CD4-positive, alpha-beta T cell treated with Interleukin-6 for 4 hours (primary cell): ENCODE measurements at regions not wholly inside any gene's neighbourhood (a gene's known extent, or its start where the extent isn't known, plus 50 kb on each side); places are given as distances from the start of the nearest gene placed in this dataset.
"Not testable (repeated sequence)": the region's sequence is repeated elsewhere in the genome, so short reads cannot be mapped to it uniquely, and the experiment has no call there.

Experiments used
- DNase-seq: peaks from one replicate; pipeline ENCODE4 v3.0.0-alpha.2; 2020; ENCODE audit warnings: mixed read lengths

GRCh38 chr20:60785301-60785700 lies 466.8 kb upstream of the CDH4 start:
- DNase-seq, result no peak

DNA sequence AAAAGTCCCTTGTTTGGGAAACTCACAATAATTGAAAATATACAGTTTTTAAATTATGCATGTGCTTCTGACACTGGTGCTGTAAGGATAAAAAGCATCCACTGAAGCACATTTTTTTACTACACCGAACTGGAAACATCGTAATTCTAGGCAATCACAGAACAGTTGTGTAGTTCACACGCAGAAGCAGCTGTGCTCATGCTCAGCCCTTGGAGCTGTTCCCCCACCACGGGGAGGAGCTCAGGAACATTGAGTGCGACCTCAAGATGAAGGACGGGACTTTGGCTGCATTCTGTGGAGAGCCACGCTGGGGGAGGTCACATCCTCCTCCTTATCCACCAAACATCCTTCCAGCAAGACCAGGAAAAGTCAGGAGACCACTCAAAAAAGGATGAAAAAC lies 466.3 kb upstream of the CDH4 start:
- no peak for DNase-seq

- no peak for DNase-seq
Observed at GRCh38 chr20:60786686-60787217, 465.3 kb upstream of the CDH4 start.

DNA sequence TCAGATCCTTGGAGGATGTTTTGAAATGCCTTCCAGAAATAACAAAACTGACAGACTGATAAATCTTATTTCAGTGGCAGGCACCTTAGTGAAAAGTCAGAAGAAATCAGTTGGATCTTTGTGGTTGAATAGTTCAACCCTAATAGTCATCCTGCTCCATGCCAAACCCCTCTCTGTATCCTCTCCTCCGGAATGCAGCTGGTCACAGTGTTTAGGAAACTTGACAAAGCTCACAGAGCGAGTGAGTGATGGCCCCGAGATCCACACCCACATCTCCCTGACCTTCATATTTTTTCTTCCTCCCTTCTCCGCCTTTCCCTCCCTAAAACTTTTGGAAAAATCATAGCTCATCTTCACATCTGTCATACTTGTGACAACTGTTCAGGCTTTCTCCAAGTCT lies 464.8 kb upstream of the CDH4 start:
- DNase-seq, result no peak

- no peak for DNase-seq
Observed at GRCh38 chr20:60788070-60788469, 464.0 kb upstream of the CDH4 start.

- DNase-seq, result no peak
Observed at GRCh38 chr20:60789399-60789798, 462.7 kb upstream of the CDH4 start.

DNA sequence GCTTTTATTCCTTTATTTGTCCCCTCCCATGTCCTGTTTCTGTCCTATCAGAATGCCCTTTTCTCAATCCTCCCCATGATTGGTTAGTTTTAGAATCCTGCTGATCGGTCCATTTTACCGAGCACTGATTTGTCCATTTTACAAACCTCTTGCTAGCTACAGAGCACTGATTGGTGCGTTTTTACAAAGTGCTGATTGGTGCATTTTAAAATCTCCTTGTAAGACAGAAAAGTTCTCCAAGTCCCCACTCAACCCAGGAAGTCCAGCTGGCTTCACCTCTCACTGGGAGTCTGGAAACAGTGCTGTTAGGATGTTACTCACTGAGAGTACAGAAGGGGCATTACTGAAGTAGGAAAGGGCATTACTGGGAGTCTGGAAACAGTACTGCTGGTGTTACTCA lies 461.7 kb upstream of the CDH4 start:
- DNase-seq, result not testable (repeated sequence)

DNA sequence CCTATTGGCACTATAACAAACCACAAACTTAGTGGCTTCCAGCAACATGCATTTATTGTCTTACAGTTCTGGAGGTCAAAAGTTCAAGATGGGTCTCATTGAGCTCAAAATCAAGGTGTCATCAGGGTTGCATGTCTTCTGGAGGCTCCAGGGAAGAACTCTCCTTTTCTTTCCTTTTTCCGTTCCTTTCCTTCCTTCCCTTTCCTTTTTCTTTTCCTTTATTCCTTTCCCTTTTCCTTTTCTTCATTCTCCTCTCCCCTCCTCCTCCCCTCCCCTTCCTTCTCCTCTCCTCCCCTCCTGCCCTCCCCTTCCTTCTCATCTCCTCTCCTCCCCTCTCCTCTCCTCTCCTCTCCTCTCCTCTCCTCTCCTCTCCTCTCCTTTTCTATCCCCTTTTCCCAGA lies 460.2 kb upstream of the CDH4 start:
- DNase-seq, result no peak

- DNase-seq, result no peak
Observed at GRCh38 chr20:60792941-60793340, 459.1 kb upstream of the CDH4 start.

DNA sequence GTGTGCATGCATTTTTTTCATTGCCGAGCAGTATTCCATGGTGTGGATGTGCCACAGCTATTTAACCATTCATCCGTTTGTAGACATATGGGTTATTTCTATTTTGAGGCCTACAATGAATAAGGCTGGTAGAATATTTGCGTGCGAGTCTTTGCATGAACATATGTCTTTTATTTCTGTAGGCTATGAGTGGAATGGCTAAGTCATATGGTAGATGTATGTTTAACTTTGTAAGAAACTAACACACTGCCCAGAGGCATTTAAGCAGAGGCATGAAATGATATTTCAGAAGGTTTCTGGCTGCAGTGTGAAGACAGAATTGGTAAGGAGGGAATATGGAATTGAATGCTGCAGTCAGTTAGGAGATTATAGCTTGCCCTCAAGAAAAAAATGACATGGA lies 457.4 kb upstream of the CDH4 start:
- no peak for DNase-seq

- DNase-seq, result no peak
Observed at GRCh38 chr20:60795651-60796050, 456.4 kb upstream of the CDH4 start.

DNA sequence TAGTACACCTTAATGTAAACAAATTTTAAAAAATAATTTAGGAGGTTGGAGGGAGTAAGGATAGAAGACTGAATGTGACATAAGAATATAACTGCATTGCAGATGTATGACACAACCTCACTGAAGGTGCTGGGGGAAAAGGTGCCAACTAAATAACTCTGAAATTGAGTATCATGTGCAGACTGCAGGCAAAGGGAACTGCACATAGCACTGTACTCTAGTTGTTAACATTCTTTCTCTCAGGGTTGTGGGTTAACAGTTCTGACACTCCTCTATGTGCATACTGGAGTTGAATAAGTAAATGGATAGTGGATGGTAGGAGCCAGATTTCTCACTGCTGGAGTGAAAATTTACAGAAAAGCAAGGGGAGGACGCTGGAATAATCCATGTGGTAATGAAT lies 451.9 kb upstream of the CDH4 start:
- DNase-seq, result no peak

GRCh38 chr20:60802676-60803075 lies 449.4 kb upstream of the CDH4 start:
- no peak for DNase-seq

DNA sequence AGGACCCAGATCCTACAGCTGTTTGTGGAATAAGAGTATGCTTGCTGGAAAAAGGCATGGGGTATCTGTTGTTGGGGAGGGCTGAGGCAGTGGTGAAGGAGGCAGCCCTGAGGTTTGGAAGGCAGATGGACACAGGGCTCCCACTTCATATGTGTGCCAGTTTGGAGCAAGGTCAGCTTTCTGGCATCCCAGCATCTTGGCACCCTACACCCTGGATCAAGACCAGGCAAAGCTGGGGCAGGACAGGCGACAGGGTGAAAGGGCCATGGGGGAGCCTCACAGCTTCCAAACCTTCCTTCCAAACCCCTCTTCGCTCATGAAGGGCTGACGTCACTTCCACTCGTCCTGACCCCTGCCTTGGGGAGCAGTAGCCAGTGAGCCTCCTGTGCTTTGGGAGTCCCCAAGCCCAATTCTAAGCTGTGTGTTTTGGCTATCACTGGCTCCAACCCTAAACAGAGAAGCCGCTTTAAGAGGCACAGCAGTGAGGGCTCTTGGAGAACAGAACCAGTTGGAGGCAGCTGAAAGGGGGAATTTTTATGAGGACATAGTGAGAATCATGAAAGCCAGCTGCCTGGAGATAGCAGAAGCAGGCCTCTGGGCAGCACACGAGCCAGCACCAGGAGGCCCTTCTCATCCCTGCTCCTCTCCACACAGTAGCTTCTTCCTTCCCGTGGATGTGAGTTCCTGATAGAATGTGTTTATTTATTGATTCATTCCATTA lies 448.6 kb upstream of the CDH4 start:
- DNase-seq, result no peak

GRCh38 chr20:60804240-60804917 lies 447.7 kb upstream of the CDH4 start:
- no peak for DNase-seq

DNA sequence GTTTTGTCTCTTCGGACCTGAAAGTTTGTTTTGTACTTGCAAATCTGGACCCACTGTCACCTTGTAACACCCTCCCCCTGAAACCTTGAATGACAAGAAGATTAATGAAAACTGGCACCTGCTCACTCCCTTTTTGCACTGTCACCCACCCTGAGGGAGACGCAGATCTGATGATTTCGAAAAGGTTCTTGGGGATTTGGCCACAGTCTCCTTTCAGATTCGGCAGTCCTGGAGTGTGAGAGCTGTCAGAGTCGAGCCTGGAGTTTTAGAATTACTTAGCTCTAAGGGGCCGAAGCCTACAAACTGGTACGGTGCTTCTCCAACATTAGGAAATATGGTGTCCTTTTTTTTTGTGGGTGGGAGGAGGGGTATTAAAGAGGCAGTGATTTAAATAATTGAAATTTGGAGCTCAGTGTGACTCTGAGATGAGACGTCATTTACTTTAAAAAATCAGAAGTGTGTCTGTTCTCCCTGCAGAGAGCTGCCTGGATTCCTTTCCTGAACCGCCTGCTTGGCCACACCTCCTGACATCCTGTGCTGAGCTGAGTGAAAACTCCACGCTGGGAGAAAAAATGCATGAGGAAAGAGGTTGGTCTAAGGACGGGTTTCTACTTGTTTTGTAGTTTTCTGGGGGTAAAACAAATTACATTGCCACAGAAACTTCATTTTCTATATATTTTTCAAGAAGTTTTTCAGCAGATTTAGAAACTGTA lies 447.0 kb upstream of the CDH4 start:
- DNase-seq, result no peak

- no peak for DNase-seq
Observed at GRCh38 chr20:60806354-60806753, 445.7 kb upstream of the CDH4 start.

DNA sequence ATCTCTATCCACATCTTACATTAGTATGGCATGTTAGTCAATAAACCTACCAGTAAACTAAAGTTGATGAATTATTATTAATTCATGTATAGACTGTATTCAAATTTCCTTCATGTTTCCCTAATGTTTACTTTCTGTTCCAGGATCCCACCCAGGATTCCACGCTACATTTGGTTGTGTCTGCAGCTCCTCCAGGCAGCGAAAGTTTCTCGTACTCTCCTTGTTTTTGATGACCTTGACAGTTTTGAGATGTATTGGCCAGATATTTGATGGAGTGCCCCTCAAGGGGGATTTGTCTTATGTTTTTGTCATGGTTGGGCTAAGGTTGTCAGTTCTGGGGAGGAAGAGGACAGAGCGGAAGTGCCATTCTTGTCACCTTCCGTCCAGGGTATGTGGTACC lies 445.2 kb upstream of the CDH4 start:
- DNase-seq, result no peak

GRCh38 chr20:60808003-60808672 lies 443.9 kb upstream of the CDH4 start:
- no peak for DNase-seq

- no peak for DNase-seq
Observed at GRCh38 chr20:60808701-60809100, 443.4 kb upstream of the CDH4 start.

GRCh38 chr20:60810561-60810960 lies 441.5 kb upstream of the CDH4 start:
- no peak for DNase-seq

- no peak for DNase-seq
Observed at GRCh38 chr20:60812561-60812960, 439.5 kb upstream of the CDH4 start.

GRCh38 chr20:60813066-60813465 lies 439.0 kb upstream of the CDH4 start:
- no peak for DNase-seq
